DMS114 treated with DMSO at 0.1 percent for 48 hours (cell line): ENCODE measurements at regions not wholly inside any gene's neighbourhood (a gene's known extent, or its start where the extent isn't known, plus 50 kb on each side); places are given as distances from the start of the nearest gene placed in this dataset.

Source experiments
- DNase-seq: peaks from one replicate; lab custom pipeline; 2025; ENCODE audit not compliant: unreplicated experiment; lab: John Stamatoyannopoulos, UW

- DNase-seq = no peak
These were observed 75.0 kb downstream of the PTPDC1 start for GRCh38 chr9:94159069-94159939.

GRCh38 chr9:94160594-94161501 is 76.6 kb downstream of the PTPDC1 start:
- DNase-seq = no peak

- DNase-seq = no peak
These were observed 77.4 kb downstream of the PTPDC1 start for GRCh38 chr9:94161673-94162072.

- no peak for DNase-seq
These were observed 80.7 kb downstream of the PTPDC1 start for GRCh38 chr9:94164806-94165549.

- DNase-seq = peak; percentile 89
These were observed 81.5 kb downstream of the PTPDC1 start for GRCh38 chr9:94165592-94166235.

- DNase-seq = peak; percentile 81
These were observed 82.1 kb downstream of the PTPDC1 start for GRCh38 chr9:94166236-94166975.

GRCh38 chr9:94166976-94167346 is 82.7 kb downstream of the PTPDC1 start:
- peak; percentile 65 for DNase-seq

- no peak for DNase-seq
These were observed 83.2 kb downstream of the PTPDC1 start for GRCh38 chr9:94167376-94167890.

- no peak for DNase-seq
These were observed 84.1 kb downstream of the PTPDC1 start for GRCh38 chr9:94168203-94169000.

GRCh38 chr9:94169968-94170367 is 85.7 kb downstream of the PTPDC1 start:
- no peak for DNase-seq

GRCh38 chr9:94173632-94174031 is 85.5 kb upstream of the ZNF169 start:
- no peak for DNase-seq

- no peak for DNase-seq
These were observed 84.9 kb upstream of the ZNF169 start for GRCh38 chr9:94174164-94174563.

GRCh38 chr9:94175669-94176068 is 83.4 kb upstream of the ZNF169 start:
- DNase-seq = no peak

GRCh38 chr9:94176608-94177007 is 82.5 kb upstream of the ZNF169 start:
- no peak for DNase-seq

GRCh38 chr9:94178927-94179326 is 80.2 kb upstream of the ZNF169 start:
- no peak for DNase-seq

GRCh38 chr9:94181408-94182181 is 77.5 kb upstream of the ZNF169 start:
- no peak for DNase-seq

- DNase-seq = no peak
These were observed 76.6 kb upstream of the ZNF169 start for GRCh38 chr9:94182532-94182931.
